ENCODE measurements at regions not wholly inside any gene's neighbourhood (a gene's known extent, or its start where the extent isn't known, plus 50 kb on each side); places are given as distances from the start of the nearest gene placed in this dataset.

DNA sequence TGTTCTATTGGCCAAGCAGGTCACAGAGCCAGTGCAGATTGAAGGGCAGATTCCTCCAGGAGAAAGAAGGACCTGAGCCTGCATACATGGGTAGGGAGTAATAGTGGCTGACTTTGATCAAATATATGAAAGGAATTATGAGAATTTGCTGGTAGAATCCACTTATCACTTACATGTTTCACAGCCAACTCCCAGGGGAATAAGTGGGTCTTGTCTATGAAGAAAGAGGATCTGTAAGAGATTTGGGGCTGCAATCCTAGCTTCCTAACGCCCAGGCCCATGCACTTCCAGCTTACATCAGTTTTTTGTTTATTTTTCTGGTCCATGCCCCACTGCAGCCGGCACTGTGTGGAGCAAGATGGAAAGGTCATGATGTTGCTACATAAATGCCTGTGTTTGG, 107.9 kb upstream of the SYNDIG1 start:
- TF ChIP-seq, protein P1, sequence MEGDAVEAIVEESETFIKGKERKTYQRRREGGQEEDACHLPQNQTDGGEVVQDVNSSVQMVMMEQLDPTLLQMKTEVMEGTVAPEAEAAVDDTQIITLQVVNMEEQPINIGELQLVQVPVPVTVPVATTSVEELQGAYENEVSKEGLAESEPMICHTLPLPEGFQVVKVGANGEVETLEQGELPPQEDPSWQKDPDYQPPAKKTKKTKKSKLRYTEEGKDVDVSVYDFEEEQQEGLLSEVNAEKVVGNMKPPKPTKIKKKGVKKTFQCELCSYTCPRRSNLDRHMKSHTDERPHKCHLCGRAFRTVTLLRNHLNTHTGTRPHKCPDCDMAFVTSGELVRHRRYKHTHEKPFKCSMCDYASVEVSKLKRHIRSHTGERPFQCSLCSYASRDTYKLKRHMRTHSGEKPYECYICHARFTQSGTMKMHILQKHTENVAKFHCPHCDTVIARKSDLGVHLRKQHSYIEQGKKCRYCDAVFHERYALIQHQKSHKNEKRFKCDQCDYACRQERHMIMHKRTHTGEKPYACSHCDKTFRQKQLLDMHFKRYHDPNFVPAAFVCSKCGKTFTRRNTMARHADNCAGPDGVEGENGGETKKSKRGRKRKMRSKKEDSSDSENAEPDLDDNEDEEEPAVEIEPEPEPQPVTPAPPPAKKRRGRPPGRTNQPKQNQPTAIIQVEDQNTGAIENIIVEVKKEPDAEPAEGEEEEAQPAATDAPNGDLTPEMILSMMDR (IDR thresholded peaks at IDR 0.05) = no peak

DNA sequence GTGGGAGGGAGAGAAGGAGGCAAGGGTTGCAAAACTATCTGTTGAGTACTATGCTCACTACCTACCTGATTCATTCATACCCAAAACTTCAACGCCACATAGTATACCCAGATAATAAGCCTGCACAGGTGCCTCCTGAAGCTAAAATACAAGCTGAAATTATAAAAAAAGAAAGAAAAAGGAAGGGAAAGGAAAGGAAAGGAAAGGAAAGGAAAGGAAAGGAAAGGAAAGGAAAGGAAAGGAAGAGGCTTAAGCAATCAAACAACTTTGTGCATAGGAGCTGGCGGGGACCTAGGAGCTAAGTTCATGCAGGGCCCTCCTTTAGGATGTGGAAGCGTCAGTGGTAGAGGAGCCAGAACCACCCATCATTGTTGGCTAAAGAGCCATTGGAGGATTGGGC, 108.9 kb upstream of the SYNDIG1 start:
- intact Hi-C loops (cut with DNase I) = no loop called here
- 91 to 97% (median 97%) methylated on average over 3 of the region's 3 CpGs for WGBS, 3 donors
- no peak for ATAC-seq
- no peaks in the 10 kb centered on the region for H3K4me1 ChIP-seq
- no peak overlapping the region for H3K4me3 ChIP-seq
- TF ChIP-seq, protein P1 (IDR thresholded peaks at IDR 0.05) = no peak
- no peaks in the 10 kb centered on the region for H3K27me3 ChIP-seq (ENCODE audit: insufficient read depth in 3 of 3, low read length in 2 of 3)
- peaks cover 6% of the 10 kb centered on the region for H3K9me3 ChIP-seq
- no peaks in the 10 kb centered on the region for H3K36me3 ChIP-seq (ENCODE audit: insufficient read depth in 1 of 2, low read depth in 1 of 2)
- DNase-seq = no peak
- H3K27ac ChIP-seq = no peak overlapping the region

More for the DNA sequence above, 107.9 kb upstream of the SYNDIG1 start:
- WGBS, 3 donors = 80 to 87% (median 82%) methylated on average over 2 of the region's 2 CpGs
- H3K36me3 ChIP-seq (ENCODE audit: insufficient read depth in 1 of 2, low read depth in 1 of 2) = no peaks in the 10 kb centered on the region
- no peak overlapping the region for H3K4me3 ChIP-seq
- no peak for DNase-seq
- no peaks in the 10 kb centered on the region for H3K4me1 ChIP-seq
- intact Hi-C loops (cut with DNase I) = no loop called here
- no peak for ATAC-seq
- no peak overlapping the region for H3K27ac ChIP-seq
- H3K9me3 ChIP-seq = peaks cover 6% of the 10 kb centered on the region
- no peaks in the 10 kb centered on the region for H3K27me3 ChIP-seq (ENCODE audit: insufficient read depth in 3 of 3, low read length in 2 of 3)

DNA sequence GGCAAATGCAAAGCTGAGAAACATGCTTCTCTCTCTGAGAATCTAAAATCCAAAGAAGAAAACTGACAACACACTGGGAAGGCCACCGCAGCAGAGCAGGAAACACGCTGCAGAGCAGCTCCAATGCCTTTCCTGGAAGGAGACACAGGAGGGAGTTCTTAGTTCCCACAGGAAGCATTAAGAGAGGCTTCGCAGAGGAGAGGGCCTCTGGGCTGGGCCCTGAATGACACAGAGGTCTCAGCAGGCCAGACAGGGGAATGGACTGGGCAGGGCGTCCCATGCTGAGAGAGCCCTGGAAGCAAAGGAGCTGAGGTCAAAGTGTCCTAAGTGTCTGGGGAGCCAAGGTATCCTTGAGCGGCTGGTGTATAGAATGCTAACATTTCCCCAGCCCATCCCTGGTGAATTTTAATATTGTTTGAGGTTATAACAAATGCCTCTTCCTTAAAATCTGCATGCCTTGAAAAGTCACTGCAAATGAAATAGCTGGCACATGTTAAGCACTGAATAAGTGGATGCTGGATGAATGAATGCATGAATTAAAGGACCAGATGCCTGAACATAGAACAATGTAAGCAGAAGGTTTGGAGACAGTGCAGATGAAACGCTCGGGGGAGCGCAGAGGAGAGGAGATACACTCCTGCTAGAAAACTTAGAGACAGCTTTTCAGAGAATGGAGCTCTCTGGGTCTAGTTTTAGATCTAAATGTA, 110.0 kb upstream of the SYNDIG1 start:
- intact Hi-C loops (cut with DNase I) = no loop called here
- Histone ChIP-seq H3K27ac (no peak overlapping the region), H3K27me3 (ENCODE audit: insufficient read depth in 3 of 3, low read length in 2 of 3) (no peaks in the 10 kb centered on the region), H3K36me3 (ENCODE audit: insufficient read depth in 1 of 2, low read depth in 1 of 2) (no peaks in the 10 kb centered on the region), H3K4me3 (no peak overlapping the region), H3K4me1 (no peaks in the 10 kb centered on the region), H3K9me3 (peaks cover 6% of the 10 kb centered on the region)
- TF ChIP-seq, protein P1 (IDR thresholded peaks at IDR 0.05) = no peak
- DNase-seq (peak in 1 of 2 donors; percentile 17), ATAC-seq (no peak)
- 59 to 67% (median 61%) methylated on average over 8 of the region's 8 CpGs for WGBS, 3 donors

DNA sequence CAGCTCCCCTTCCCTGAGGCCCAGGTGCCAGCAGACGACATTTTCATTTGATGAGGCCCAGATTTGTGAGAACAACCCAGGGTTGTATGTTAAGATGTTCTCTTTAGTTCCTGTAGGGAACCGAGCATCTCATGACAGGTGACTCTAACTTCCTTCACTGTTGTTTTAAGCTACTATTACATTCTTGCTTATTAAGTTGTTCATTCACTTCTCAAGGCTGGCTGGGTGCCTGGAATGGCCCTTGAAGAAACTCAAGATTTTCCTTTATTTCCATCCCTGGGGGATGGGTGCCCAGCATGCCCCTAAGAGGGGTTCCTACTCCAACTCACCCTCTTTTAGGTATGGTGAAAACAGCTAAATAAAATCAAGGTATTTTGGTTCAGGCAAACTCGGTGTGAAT, 111.5 kb upstream of the SYNDIG1 start:
- DNase-seq = no peak
- no peak overlapping the region for H3K4me3 ChIP-seq
- H3K36me3 ChIP-seq (ENCODE audit: insufficient read depth in 1 of 2, low read depth in 1 of 2) = no peaks in the 10 kb centered on the region
- intact Hi-C loops (cut with DNase I) = no loop called here
- TF ChIP-seq, protein P1 (IDR thresholded peaks at IDR 0.05) = no peak
- H3K27me3 ChIP-seq (ENCODE audit: insufficient read depth in 3 of 3, low read length in 2 of 3) = no peaks in the 10 kb centered on the region
- WGBS, 3 donors = 64 to 85% (median 74%) methylated on average over 3 of the region's 3 CpGs
- no peaks in the 10 kb centered on the region for H3K4me1 ChIP-seq
- ATAC-seq = no peak
- H3K27ac ChIP-seq = no peak overlapping the region
- peaks cover 6% of the 10 kb centered on the region for H3K9me3 ChIP-seq

DNA sequence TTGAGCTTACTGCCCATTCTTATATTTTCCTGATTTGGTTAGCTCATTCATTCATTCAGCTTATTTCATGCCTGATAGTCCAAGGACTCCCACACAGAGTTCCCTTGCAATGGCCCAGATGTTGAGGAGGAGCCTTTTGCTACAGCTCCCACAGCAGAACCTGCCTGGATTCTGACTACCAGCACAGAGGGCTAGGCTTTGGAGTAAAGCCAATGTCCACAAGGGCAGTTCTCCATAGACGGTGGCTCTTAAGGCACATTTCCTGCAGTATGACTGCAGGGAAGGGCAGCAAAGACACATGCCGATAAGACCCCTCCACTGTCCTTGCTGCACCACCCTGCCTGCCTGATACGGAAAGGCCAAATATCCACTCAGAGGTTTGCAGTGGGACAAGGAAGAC, 112.3 kb upstream of the SYNDIG1 start:
- no peak overlapping the region for H3K27ac ChIP-seq
- 61 to 65% (median 61%) methylated on average over 3 of the region's 3 CpGs for WGBS, 3 donors
- no peak for ATAC-seq
- TF ChIP-seq, protein P1 (IDR thresholded peaks at IDR 0.05) = no peak
- H3K4me3 ChIP-seq = no peak overlapping the region
- no peaks in the 10 kb centered on the region for H3K27me3 ChIP-seq (ENCODE audit: insufficient read depth in 3 of 3, low read length in 2 of 3)
- no peaks in the 10 kb centered on the region for H3K4me1 ChIP-seq
- intact Hi-C loops (cut with DNase I) = no loop called here
- DNase-seq = no peak
- peaks cover 6% of the 10 kb centered on the region for H3K9me3 ChIP-seq
- H3K36me3 ChIP-seq (ENCODE audit: insufficient read depth in 1 of 2, low read depth in 1 of 2) = no peaks in the 10 kb centered on the region
